ENCODE measurements at regions not wholly inside any gene's neighbourhood (a gene's known extent, or its start where the extent isn't known, plus 50 kb on each side); places are given as distances from the start of the nearest gene placed in this dataset.

DNA sequence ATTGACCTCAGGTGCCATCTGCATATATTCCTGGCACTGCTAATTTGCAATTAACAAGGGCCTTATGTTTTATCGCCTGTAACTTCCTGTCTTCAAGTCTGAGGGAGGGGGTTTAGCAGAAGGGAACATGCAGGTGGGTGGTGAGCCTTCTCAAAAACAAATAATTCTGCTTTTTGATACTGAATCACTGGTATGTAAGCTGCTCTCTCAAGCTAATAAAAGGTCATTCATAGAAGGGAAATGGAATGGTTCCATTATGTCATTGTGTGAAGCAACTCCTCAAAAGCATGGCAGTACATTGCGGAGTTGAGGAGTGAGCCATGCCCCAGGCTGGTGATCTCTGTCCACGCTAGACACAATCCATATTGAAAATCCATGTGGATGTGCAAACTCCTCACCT is 414.8 kb upstream of the ID2 start:
- intact Hi-C loops (cut with micrococcal nuclease; ENCODE audit: unreplicated experiment) = no loop called here
- Histone ChIP-seq H3K9me3 (ENCODE audit: low read depth, low read length, poor library complexity, severe bottlenecking) (no peaks in the 10 kb centered on the region), H3K4me1 (ENCODE audit: insufficient read depth, low read length, poor library complexity, severe bottlenecking) (no peaks in the 10 kb centered on the region), H3K27me3 (replicated peaks; ENCODE audit: insufficient read depth, low read depth, low read length, poor library complexity) (no peaks in the 10 kb centered on the region), H3K4me3 (ENCODE audit: low read depth, low read length, poor library complexity, severe bottlenecking) (no peak overlapping the region), H3K36me3 (ENCODE audit: insufficient read depth, low read length, poor library complexity, severe bottlenecking) (no peaks in the 10 kb centered on the region), H3K27ac (ENCODE audit: low read depth, low read length, poor library complexity, severe bottlenecking) (no peak overlapping the region)
- no peak for TF ChIP-seq EZH2 (IDR thresholded peaks at IDR 0.05; ENCODE audit: borderline replicate concordance, low read depth, low read length, poor library complexity, severe bottlenecking)
- no peak for TF ChIP-seq CTCF (conservative IDR thresholded peaks at IDR 0.05; ENCODE audit: low read depth, low read length)
- no TSS peak for BruUV-seq (replicated peaks)
- POLR2A ChIA-PET (ENCODE audit: low non-redundant PET) = no interaction called here
- DNase-seq (ENCODE audit: low spot score) = no peak
- CTCF ChIA-PET = no interaction called here

GRCh38 chr2:8267721-8268120 is 414.1 kb upstream of the ID2 start:
- no TSS peak for BruUV-seq (replicated peaks)
- POLR2A ChIA-PET (ENCODE audit: low non-redundant PET) = no interaction called here
- H3K4me1 ChIP-seq (ENCODE audit: insufficient read depth, low read length, poor library complexity, severe bottlenecking) = no peaks in the 10 kb centered on the region
- H3K27ac ChIP-seq (ENCODE audit: low read depth, low read length, poor library complexity, severe bottlenecking) = no peak overlapping the region
- DNase-seq (ENCODE audit: low spot score) = no peak
- intact Hi-C loops (cut with micrococcal nuclease; ENCODE audit: unreplicated experiment) = no loop called here
- CTCF ChIA-PET = no interaction called here
- H3K4me3 ChIP-seq (ENCODE audit: low read depth, low read length, poor library complexity, severe bottlenecking) = no peak overlapping the region
- H3K27me3 ChIP-seq (replicated peaks; ENCODE audit: insufficient read depth, low read depth, low read length, poor library complexity) = no peaks in the 10 kb centered on the region
- no peak for TF ChIP-seq EZH2 (IDR thresholded peaks at IDR 0.05; ENCODE audit: borderline replicate concordance, low read depth, low read length, poor library complexity, severe bottlenecking)
- no peak for TF ChIP-seq CTCF (conservative IDR thresholded peaks at IDR 0.05; ENCODE audit: low read depth, low read length)
- no peaks in the 10 kb centered on the region for H3K9me3 ChIP-seq (ENCODE audit: low read depth, low read length, poor library complexity, severe bottlenecking)
- no peaks in the 10 kb centered on the region for H3K36me3 ChIP-seq (ENCODE audit: insufficient read depth, low read length, poor library complexity, severe bottlenecking)

GRCh38 chr2:8268172-8268783 is 413.6 kb upstream of the ID2 start:
- CTCF ChIA-PET = no interaction called here
- POLR2A ChIA-PET (ENCODE audit: low non-redundant PET) = no interaction called here
- Histone ChIP-seq H3K27ac (ENCODE audit: low read depth, low read length, poor library complexity, severe bottlenecking) (no peak overlapping the region), H3K36me3 (ENCODE audit: insufficient read depth, low read length, poor library complexity, severe bottlenecking) (no peaks in the 10 kb centered on the region), H3K4me3 (ENCODE audit: low read depth, low read length, poor library complexity, severe bottlenecking) (no peak overlapping the region), H3K27me3 (replicated peaks; ENCODE audit: insufficient read depth, low read depth, low read length, poor library complexity) (no peaks in the 10 kb centered on the region), H3K9me3 (ENCODE audit: low read depth, low read length, poor library complexity, severe bottlenecking) (no peaks in the 10 kb centered on the region), H3K4me1 (ENCODE audit: insufficient read depth, low read length, poor library complexity, severe bottlenecking) (no peaks in the 10 kb centered on the region)
- intact Hi-C loops (cut with micrococcal nuclease; ENCODE audit: unreplicated experiment) = no loop called here
- BruUV-seq (replicated peaks) = no TSS peak
- TF ChIP-seq CTCF (conservative IDR thresholded peaks at IDR 0.05; ENCODE audit: low read depth, low read length) (no peak), EZH2 (IDR thresholded peaks at IDR 0.05; ENCODE audit: borderline replicate concordance, low read depth, low read length, poor library complexity, severe bottlenecking) (no peak)
- peak; percentile 45 for DNase-seq (ENCODE audit: low spot score)
